GM23338 (cell line): ENCODE measurements at regions not wholly inside any gene's neighbourhood (a gene's known extent, or its start where the extent isn't known, plus 50 kb on each side); places are given as distances from the start of the nearest gene placed in this dataset.

Experiments used
- ATAC-seq: fragments of 200-7000 bp; cut with Tn5 transposase; 3 replicates; pipeline ENCODE4 v1.9.1; 2020
- DNase-seq: peaks from one replicate; pipeline ENCODE4 v3.0.0-alpha.2; 2015; ENCODE audit warnings: low spot score
- H2AFZ ChIP-seq: fragments of 200-600 bp; sonication (generic); 2 replicates; pipeline ENCODE4 v1.8.0; 2016; ENCODE audit warnings: antibody characterized with exemption, mild to moderate bottlenecking, moderate library complexity
- H3F3A ChIP-seq: fragments of 200-600 bp; sonication (generic); replicated peaks from 2 replicates; pipeline ENCODE4 v1.8.0; 2017; ENCODE audit warnings: antibody characterized with exemption, mixed run types, low read depth
- H3K27ac ChIP-seq: fragments of 200-600 bp; sonication (generic); 2 replicates; pipeline ENCODE4 v1.6.1; 2016; ENCODE audit warnings: low read depth
- H3K27me3 ChIP-seq: fragments of 200-600 bp; sonication (generic); 2 replicates; pipeline ENCODE4 v1.8.0; 2016; ENCODE audit warnings: mild to moderate bottlenecking, mixed run types, moderate library complexity; ENCODE audit not compliant: insufficient read depth
- H3K36me3 ChIP-seq: fragments of 200-600 bp; sonication (generic); 2 replicates; pipeline ENCODE4 v1.8.0; 2016; ENCODE audit warnings: mild to moderate bottlenecking; ENCODE audit not compliant: insufficient read depth
- H3K4me1 ChIP-seq: fragments of 200-600 bp; sonication (generic); 2 replicates; pipeline ENCODE4 v1.8.0; 2016; ENCODE audit warnings: mild to moderate bottlenecking, moderate library complexity; ENCODE audit not compliant: insufficient read depth
- H3K4me2 ChIP-seq: fragments of 200-600 bp; sonication (generic); 2 replicates; pipeline ENCODE4 v1.7.1; 2017; ENCODE audit warnings: mixed run types
- H3K4me3 ChIP-seq: fragments of 200-600 bp; sonication (generic); 2 replicates; pipeline ENCODE4 v1.6.1; 2016; ENCODE audit warnings: mixed run types
- H3K79me2 ChIP-seq: fragments of 200-600 bp; sonication (generic); replicated peaks from 2 replicates; pipeline ENCODE4 v1.8.0; 2017; ENCODE audit warnings: mild to moderate bottlenecking; ENCODE audit not compliant: insufficient read depth
- H3K9me2 ChIP-seq: fragments of 200-600 bp; sonication (generic); 2 replicates; pipeline ENCODE4 v1.8.0; 2017; ENCODE audit not compliant: insufficient read depth
- H4K20me1 ChIP-seq: fragments of 200-600 bp; sonication (generic); replicated peaks from 2 replicates; pipeline ENCODE4 v1.8.0; 2017; ENCODE audit warnings: mild to moderate bottlenecking; ENCODE audit not compliant: insufficient read depth
- H3K27ac Mint-ChIP-seq: 2 replicates; pipeline ENCODE4 v1.8.0; 2020; ENCODE audit warnings: inconsistent platforms, mild to moderate bottlenecking, moderate library complexity, mixed read lengths
- H3K27me3 Mint-ChIP-seq: 3 replicates; pipeline ENCODE4 v1.8.0; 2022; ENCODE audit warnings: low read depth, mild to moderate bottlenecking, moderate library complexity, mixed read lengths, inconsistent platforms; ENCODE audit not compliant: insufficient read depth, poor library complexity
- H3K36me3 Mint-ChIP-seq: 3 replicates; pipeline ENCODE4 v1.8.0; 2021; ENCODE audit warnings: low read depth, mild to moderate bottlenecking, inconsistent platforms, moderate library complexity, mixed read lengths
- H3K4me1 Mint-ChIP-seq: 3 replicates; pipeline ENCODE4 v1.8.0; 2020; ENCODE audit warnings: mild to moderate bottlenecking, inconsistent platforms, mixed read lengths
- H3K4me3 Mint-ChIP-seq: 3 replicates; pipeline ENCODE4 v1.8.0; 2021; ENCODE audit warnings: moderate library complexity, mild to moderate bottlenecking, inconsistent platforms, mixed read lengths
- H3K9me3 Mint-ChIP-seq: 3 replicates; pipeline ENCODE4 v1.8.0; 2020; ENCODE audit warnings: moderate library complexity, mild to moderate bottlenecking, inconsistent platforms, mixed read lengths
- CREB1 ChIP-seq: fragments of 250-450 bp; sonication (Bioruptor Pico); IDR thresholded peaks from 2 replicates; pipeline ENCODE4 v1.5.0; 2020; ENCODE audit warnings: low read depth, mild to moderate bottlenecking, moderate library complexity
- EZH2 ChIP-seq: fragments of 200-600 bp; sonication (generic); IDR thresholded peaks from one replicate; pipeline ENCODE4 v1.8.0; 2017; ENCODE audit warnings: antibody characterized with exemption, mild to moderate bottlenecking, low read depth; ENCODE audit not compliant: unreplicated experiment
- EZH2phosphoT487 ChIP-seq: fragments of 200-600 bp; sonication (generic); IDR thresholded peaks from one replicate; pipeline ENCODE4 v1.8.1; 2018; ENCODE audit warnings: antibody characterized with exemption; ENCODE audit not compliant: unreplicated experiment
- NANOG ChIP-seq: IDR thresholded peaks from 2 replicates; pipeline ENCODE4 v1.6.1; 2016; ENCODE audit warnings: antibody characterized with exemption, borderline replicate concordance
- POLR2AphosphoS5 ChIP-seq: IDR thresholded peaks from 2 replicates; pipeline ENCODE4 v1.6.1; 2016; ENCODE audit warnings: antibody characterized with exemption, low read depth
- ZNF114 ChIP-seq: fragments of 250-450 bp; sonication (Bioruptor Pico); IDR thresholded peaks from 2 replicates; pipeline ENCODE4 v1.5.0; 2020; ENCODE audit warnings: mild to moderate bottlenecking, moderate library complexity
- ZNF331 ChIP-seq: fragments of 250-450 bp; sonication (Bioruptor Pico); IDR thresholded peaks from 2 replicates; pipeline ENCODE4 v1.5.0; 2020; ENCODE audit warnings: low read depth, mild to moderate bottlenecking, moderate library complexity
- TF ChIP-seq, protein P1 (sequence below): IDR thresholded peaks from one replicate; pipeline ENCODE4 v1.6.1; 2018; ENCODE audit warnings: antibody characterized with exemption; ENCODE audit not compliant: unreplicated experiment
- TF ChIP-seq, protein P2 (sequence below), 2 experiments: fragments of 200-600 bp in 1 of 2; sonication (generic) in 1 of 2; conservative IDR thresholded peaks; 2 replicates each; pipeline versions ENCODE4 v1.5.1 to v1.6.1; 2016 to 2017; ENCODE audit warnings: antibody characterized with exemption in 2 of 2, low read depth in 2 of 2, mild to moderate bottlenecking in 2 of 2, moderate library complexity in 1 of 2
- TF ChIP-seq, protein P3 (sequence below): IDR thresholded peaks from 2 replicates; pipeline ENCODE4 v1.6.1; 2016; ENCODE audit warnings: antibody characterized with exemption

DNA sequence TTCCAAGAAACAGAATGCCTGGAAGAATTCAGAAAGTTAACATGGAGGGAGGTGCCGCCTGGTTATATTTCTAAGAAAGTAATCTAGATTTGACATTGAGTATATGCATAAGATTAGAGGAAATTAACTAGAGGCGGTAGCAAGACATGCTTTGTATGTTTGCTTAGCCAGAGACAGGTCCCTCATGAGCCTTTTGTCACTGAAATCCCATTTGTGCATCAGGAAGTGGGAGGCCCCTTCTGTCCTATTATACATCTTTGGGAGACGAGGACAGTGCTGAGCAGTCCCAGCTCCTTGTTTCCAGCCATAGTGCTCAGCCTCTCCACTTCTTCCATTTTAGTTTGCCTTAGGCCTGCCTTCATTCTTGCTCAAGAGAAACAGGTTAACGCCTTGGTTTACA, 115.4 kb upstream of the LHCGR start:
- H3K9me2 ChIP-seq: peaks cover 4% of the 10 kb centered on the region; the same call in 1 of the 2 replicates
- DNase-seq (no peak), ATAC-seq (no peak)
- no peak overlapping the region for H3K4me3 ChIP-seq
- no peaks in the 10 kb centered on the region for H3K36me3 Mint-ChIP-seq
- peak overlapping the region; percentile 34; the same call in 1 of the 2 replicates for H2AFZ ChIP-seq
- TF ChIP-seq ZNF114 (CRISPR knock-in tag): no peak
- TF ChIP-seq POLR2AphosphoS5: no peak
- TF ChIP-seq EZH2: no peak
- no peak for TF ChIP-seq CREB1 (CRISPR knock-in tag)
- TF ChIP-seq ZNF331 (CRISPR knock-in tag): no peak
- TF ChIP-seq, protein P1, sequence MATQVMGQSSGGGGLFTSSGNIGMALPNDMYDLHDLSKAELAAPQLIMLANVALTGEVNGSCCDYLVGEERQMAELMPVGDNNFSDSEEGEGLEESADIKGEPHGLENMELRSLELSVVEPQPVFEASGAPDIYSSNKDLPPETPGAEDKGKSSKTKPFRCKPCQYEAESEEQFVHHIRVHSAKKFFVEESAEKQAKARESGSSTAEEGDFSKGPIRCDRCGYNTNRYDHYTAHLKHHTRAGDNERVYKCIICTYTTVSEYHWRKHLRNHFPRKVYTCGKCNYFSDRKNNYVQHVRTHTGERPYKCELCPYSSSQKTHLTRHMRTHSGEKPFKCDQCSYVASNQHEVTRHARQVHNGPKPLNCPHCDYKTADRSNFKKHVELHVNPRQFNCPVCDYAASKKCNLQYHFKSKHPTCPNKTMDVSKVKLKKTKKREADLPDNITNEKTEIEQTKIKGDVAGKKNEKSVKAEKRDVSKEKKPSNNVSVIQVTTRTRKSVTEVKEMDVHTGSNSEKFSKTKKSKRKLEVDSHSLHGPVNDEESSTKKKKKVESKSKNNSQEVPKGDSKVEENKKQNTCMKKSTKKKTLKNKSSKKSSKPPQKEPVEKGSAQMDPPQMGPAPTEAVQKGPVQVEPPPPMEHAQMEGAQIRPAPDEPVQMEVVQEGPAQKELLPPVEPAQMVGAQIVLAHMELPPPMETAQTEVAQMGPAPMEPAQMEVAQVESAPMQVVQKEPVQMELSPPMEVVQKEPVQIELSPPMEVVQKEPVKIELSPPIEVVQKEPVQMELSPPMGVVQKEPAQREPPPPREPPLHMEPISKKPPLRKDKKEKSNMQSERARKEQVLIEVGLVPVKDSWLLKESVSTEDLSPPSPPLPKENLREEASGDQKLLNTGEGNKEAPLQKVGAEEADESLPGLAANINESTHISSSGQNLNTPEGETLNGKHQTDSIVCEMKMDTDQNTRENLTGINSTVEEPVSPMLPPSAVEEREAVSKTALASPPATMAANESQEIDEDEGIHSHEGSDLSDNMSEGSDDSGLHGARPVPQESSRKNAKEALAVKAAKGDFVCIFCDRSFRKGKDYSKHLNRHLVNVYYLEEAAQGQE: no peak
- TF ChIP-seq, protein P2, sequence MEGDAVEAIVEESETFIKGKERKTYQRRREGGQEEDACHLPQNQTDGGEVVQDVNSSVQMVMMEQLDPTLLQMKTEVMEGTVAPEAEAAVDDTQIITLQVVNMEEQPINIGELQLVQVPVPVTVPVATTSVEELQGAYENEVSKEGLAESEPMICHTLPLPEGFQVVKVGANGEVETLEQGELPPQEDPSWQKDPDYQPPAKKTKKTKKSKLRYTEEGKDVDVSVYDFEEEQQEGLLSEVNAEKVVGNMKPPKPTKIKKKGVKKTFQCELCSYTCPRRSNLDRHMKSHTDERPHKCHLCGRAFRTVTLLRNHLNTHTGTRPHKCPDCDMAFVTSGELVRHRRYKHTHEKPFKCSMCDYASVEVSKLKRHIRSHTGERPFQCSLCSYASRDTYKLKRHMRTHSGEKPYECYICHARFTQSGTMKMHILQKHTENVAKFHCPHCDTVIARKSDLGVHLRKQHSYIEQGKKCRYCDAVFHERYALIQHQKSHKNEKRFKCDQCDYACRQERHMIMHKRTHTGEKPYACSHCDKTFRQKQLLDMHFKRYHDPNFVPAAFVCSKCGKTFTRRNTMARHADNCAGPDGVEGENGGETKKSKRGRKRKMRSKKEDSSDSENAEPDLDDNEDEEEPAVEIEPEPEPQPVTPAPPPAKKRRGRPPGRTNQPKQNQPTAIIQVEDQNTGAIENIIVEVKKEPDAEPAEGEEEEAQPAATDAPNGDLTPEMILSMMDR (conservative IDR thresholded peaks at IDR 0.05; ENCODE audit: low read depth in 2 of 2): no peak
- TF ChIP-seq NANOG: no peak
- no peak for TF ChIP-seq EZH2phosphoT487
- TF ChIP-seq, protein P3, sequence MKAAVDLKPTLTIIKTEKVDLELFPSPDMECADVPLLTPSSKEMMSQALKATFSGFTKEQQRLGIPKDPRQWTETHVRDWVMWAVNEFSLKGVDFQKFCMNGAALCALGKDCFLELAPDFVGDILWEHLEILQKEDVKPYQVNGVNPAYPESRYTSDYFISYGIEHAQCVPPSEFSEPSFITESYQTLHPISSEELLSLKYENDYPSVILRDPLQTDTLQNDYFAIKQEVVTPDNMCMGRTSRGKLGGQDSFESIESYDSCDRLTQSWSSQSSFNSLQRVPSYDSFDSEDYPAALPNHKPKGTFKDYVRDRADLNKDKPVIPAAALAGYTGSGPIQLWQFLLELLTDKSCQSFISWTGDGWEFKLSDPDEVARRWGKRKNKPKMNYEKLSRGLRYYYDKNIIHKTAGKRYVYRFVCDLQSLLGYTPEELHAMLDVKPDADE: no peak
- no peak overlapping the region for H3K27ac ChIP-seq
- H4K20me1 ChIP-seq: no peaks in the 10 kb centered on the region
- H3K4me2 ChIP-seq: 0 out of 2 replicates have a peak overlapping the region, but pooled peaks have one; percentile 21
- no peaks in the 10 kb centered on the region for H3K9me3 Mint-ChIP-seq
- H3K27me3 Mint-ChIP-seq: no peaks in the 10 kb centered on the region
- no peak overlapping the region for H3K27ac Mint-ChIP-seq
- no peaks in the 10 kb centered on the region for H3K36me3 ChIP-seq
- no peak overlapping the region for H3K4me3 Mint-ChIP-seq
- H3K4me1 ChIP-seq: peaks cover 7% of the 10 kb centered on the region; the same call in 1 of the 2 replicates
- H3K27me3 ChIP-seq: no peaks in the 10 kb centered on the region
- no peaks in the 10 kb centered on the region for H3F3A ChIP-seq
- H3K4me1 Mint-ChIP-seq: peaks cover 6% of the 10 kb centered on the region; the same call in 2 of the 3 replicates
- no peaks in the 10 kb centered on the region for H3K79me2 ChIP-seq
